ENCODE measurements at regions not wholly inside any gene's neighbourhood (a gene's known extent, or its start where the extent isn't known, plus 50 kb on each side); places are given as distances from the start of the nearest gene placed in this dataset.
"Not testable (repeated sequence)": the region's sequence is repeated elsewhere in the genome, so short reads cannot be mapped to it uniquely, and the experiment has no call there.

DNA sequence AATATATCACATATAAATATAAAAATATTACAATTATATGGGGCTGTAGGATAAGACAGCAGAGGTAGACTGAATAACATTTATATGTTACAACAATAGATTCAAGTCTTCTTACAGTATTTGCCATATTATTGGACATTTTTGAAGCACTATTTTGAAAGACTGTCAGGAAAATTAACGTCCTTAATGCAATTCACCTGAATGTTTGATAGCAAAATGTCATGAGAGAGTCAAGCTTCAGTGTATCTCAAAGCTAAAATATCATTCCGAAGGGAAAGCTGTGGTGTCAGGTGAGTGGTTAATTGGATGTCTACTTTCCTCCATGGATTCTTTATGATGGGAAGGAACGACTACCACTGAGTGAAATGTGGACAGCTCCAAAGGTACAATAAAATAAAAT, 1004.0 kb downstream of the HACE1 start:
- DNase-seq (ENCODE audit: low read depth in 2 of 3, low spot score in 2 of 3): no peak

- DNase-seq (ENCODE audit: low read depth in 2 of 3, low spot score in 2 of 3): no peak
These were observed 1005.7 kb downstream of the HACE1 start for GRCh38 chr6:103854059-103854458.

GRCh38 chr6:103838457-103838856, 1021.3 kb downstream of the HACE1 start:
- no peak for DNase-seq (ENCODE audit: low read depth in 2 of 3, low spot score in 2 of 3)

GRCh38 chr6:103826209-103826608, 1033.5 kb downstream of the HACE1 start:
- DNase-seq (ENCODE audit: low read depth in 2 of 3, low spot score in 2 of 3): no peak

DNA sequence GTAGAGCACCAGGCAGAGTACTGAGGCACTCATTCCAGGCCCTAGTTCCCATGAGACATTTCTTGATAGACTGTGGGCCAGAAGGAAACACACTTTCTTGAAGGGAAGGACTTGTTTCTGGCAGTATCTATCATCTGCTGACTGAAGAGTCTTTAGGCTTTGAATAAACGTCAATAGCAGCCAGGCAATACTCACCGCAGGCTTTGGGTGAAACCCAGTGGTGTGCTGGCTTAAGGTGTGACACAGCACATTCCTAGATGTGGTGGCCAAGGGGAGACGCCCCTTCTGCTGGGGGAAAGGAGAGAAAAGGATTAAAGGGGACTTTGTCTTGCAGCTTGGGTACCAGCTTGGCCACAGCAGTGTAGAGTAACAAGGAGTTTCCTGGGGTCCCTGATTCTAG, 1039.6 kb downstream of the HACE1 start:
- no peak for DNase-seq (ENCODE audit: low read depth in 2 of 3, low spot score in 2 of 3)

- DNase-seq (ENCODE audit: low read depth in 2 of 3, low spot score in 2 of 3): no peak
These were observed 1040.2 kb downstream of the HACE1 start for GRCh38 chr6:103819509-103819908.

DNA sequence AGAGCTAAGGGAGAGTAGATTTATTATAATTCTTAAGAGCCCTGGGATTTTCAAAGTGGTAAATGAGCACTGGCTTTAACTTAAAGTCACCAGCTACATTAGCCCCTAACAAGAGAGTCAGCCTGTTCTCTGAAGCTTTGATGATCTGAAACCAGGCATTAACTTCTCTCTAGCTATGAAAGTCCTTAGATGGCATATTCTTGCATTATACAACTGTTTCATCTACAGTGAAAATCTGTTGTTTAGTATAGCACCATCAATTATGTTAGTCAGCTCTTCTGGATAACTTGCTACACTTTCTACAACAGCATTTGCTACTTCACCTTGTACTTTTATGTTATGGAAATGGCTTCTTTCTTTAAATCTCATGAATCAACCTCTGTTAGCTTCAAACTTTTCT, 1046.7 kb downstream of the HACE1 start:
- DNase-seq (ENCODE audit: low read depth in 2 of 3, low spot score in 2 of 3): no peak

DNA sequence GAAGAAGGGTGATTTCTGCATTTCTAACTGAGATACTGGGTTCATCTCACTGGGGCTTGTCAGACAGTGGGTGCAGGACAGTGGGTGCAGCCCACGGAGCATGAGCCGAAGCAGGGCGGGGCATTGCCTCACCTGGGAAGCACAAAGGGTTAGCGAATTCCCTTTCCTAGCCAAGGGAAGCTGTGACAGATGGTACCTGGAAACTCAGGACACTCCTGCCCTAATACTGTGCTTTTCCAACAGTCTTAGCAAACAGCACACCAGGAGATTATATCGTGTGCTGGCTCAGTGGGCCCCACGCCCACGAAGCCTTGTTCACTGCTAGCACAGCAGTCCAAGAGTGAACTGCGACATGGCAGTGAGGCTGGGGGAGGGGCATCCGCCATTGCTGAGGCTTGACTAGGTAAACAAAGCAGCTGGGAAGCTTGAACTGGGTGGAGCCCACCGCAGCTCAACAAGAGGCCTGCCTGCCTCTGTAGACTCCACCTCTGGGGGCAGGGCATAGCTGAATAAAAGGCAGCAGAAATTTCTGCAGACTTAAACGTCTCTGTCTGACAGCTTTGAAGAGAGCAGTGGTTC, 1057.7 kb downstream of the HACE1 start:
- not testable (repeated sequence) for DNase-seq (ENCODE audit: low read depth in 2 of 3, low spot score in 2 of 3)

- no peak for DNase-seq (ENCODE audit: low read depth in 2 of 3, low spot score in 2 of 3)
These were observed 1059.6 kb downstream of the HACE1 start for GRCh38 chr6:103799971-103800670.

GRCh38 chr6:103798166-103798565, 1061.6 kb downstream of the HACE1 start:
- DNase-seq (ENCODE audit: low read depth in 2 of 3, low spot score in 2 of 3): no peak

GRCh38 chr6:103797738-103798137, 1062.0 kb downstream of the HACE1 start:
- DNase-seq (ENCODE audit: low read depth in 2 of 3, low spot score in 2 of 3): no peak

DNA sequence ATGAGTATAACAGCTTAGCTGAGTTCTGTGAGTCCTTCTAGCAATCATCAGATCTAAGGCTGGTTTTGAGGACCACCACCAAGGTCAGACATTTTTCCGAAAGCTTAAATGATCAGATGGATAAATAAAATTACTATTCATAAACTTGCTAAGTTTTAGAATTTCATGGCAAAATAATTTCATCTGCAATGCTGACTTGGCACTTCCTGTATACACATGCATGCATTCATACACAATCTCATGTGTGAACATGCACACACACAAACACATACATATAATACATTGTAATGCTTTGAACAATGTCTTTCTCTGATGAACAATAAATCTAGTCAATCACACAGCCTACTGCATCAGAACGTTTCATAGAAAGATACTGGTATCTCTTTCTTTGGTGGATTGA, 1068.3 kb downstream of the HACE1 start:
- no peak for DNase-seq (ENCODE audit: low read depth in 2 of 3, low spot score in 2 of 3)

DNA sequence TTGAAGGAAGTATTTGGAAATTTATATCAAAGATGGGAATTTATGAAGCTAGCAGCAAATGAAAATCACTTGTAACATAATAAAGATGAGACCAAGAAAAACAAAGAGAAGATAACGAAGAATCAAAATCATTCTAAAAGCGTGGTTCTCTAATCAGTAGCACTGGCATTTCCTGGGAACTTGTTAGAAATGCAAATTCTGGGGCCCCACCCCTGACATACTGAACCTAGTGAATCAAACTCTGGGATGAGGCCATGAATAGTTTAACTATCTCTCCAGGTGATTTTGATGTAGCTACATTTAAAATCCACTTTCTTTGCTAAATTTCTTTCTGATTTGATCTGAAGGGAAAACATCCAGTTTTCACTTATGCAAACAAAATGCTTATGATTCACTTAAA, 1075.6 kb downstream of the HACE1 start:
- DNase-seq (ENCODE audit: low read depth in 2 of 3, low spot score in 2 of 3): no peak

DNA sequence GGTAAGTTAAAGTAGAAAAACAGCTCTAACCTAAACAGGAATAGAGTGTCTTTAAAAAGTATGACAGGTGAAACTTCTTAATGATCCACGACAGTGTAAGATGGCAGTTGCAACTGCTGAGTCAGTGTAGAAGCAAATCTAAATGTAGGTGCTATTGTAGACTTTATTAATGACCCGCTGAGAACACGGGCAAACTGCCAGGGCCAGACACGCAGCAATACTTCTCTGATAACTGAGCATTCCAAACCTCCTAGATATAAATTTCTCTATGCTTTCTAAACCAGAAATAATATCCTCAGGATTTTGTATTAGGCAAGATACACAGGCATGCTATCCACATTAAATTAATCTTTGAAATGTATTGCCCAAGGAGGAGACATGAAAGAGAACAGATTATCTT, 1076.4 kb downstream of the HACE1 start:
- DNase-seq (ENCODE audit: low read depth in 2 of 3, low spot score in 2 of 3): no peak

GRCh38 chr6:103769431-103769830, 1090.3 kb downstream of the HACE1 start:
- DNase-seq (ENCODE audit: low read depth in 2 of 3, low spot score in 2 of 3): no peak

- no peak for DNase-seq (ENCODE audit: low read depth in 2 of 3, low spot score in 2 of 3)
These were observed 1109.1 kb downstream of the HACE1 start for GRCh38 chr6:103750603-103751002.

DNA sequence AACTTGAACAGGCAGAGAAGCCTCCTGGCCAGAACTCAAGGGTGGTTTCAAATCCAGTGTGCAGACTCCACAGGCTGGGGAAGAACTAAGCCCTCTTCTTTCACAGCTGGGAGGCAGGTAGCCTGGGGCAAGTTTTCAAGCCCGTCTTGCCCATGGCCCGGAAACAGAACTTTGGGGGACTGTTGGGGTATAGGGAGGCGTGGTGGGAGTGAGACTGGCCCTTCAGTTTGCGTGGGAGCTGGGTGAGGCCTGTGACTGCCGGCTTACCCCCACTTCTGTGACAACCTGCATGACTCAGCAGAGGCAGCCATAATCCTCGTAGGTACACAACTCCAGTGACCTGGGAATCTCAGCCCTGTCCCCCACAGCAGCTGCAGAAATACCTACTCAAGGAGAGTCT, 1125.7 kb downstream of the HACE1 start:
- no peak for DNase-seq (ENCODE audit: low read depth in 2 of 3, low spot score in 2 of 3)

DNA sequence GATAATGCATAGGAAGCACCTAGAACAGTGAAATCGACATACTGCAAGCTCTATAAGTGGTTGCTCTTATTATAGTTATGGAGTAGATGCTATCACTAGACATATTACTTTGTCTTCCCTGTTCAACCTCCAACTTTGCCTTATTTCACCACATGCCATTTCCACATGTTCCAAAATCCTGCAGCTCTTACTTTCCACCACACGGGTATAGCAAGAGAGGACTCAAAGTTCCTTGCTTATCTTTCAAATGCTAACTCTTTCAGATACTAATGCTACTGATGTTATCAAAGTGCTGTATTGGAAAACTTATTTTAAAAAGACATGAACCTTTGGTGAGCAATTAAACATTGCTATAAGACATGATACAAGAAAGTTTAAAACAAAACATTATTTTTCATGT, 1130.1 kb downstream of the HACE1 start:
- no peak for DNase-seq (ENCODE audit: low read depth in 2 of 3, low spot score in 2 of 3)

DNA sequence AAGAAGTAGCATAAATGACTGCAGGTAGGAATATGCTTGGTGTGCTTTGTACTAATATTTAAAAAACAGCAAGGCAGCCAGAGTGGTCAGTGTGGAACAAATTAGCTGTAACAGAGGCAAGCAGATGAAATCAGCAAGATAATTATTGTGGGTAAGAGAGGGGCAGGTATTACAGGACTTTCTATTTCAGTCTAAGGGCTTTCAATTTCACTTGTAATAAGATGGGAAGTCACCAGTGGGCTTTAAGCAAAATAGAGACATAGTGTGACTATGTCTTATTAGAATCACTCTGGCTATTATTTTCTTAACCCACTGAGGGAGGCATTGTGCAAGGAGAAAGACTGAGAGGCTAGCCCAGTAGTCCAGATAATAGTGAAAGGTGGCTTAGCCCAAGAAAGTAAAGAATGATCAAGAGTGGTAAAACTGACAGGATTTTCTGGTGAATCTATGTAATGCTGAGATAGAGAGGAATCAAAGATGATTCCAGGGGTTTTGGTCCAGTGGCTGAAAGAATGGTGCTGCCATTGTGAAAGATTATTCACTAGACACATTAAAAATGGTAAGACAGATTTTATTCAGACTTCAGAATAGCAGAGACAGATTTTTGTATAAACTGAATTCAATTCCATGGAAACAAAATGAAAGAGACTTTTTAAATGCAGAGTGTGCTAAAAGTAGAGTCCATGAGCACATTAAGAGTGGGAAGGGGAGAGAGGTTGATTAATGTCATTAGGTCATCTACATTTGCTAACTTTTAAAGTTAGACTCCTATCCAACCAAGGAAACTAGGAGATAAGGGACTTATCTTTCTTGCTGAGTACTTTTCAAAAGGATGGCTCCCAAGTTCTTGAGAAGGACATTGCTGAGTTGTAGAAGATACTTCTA, 1136.0 kb downstream of the HACE1 start:
- DNase-seq (ENCODE audit: low read depth in 2 of 3, low spot score in 2 of 3): no peak

DNA sequence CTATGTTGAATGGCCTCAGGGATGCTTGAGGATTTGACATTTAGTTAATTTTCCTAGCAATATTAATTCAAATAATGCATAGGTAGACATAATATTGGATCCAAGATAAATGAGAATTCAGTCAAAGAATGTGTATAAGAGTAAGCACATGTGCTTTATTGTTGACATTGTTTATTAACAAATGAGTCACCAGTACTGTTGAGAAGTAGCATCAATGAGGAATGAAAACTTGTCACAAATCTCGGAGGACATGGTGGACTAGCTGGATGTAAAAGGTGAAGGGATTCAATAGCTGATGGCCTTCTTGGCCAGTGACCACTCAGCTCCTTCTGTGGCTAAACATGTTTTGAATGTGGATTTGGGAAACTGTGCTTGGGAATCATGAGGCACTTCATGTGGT, 1137.0 kb downstream of the HACE1 start:
- DNase-seq (ENCODE audit: low read depth in 2 of 3, low spot score in 2 of 3): no peak

DNA sequence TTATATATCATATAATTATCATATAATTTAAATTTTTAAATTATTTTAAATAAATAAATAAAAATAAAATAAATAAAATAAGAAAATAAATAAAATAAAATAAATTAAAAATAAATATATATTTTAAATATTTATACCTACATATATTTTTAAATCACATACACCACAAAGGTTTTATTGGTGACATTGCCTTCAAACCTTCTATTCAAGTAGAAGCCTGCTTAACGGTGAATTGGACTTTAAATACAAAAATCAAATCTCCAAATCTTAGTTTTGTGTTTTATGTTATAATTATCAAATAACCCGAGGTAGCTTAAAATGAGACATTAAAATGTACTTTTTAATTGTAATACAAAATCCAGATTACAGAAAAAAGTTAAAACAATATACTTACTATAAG, 1137.8 kb downstream of the HACE1 start:
- DNase-seq (ENCODE audit: low read depth in 2 of 3, low spot score in 2 of 3): no peak

DNA sequence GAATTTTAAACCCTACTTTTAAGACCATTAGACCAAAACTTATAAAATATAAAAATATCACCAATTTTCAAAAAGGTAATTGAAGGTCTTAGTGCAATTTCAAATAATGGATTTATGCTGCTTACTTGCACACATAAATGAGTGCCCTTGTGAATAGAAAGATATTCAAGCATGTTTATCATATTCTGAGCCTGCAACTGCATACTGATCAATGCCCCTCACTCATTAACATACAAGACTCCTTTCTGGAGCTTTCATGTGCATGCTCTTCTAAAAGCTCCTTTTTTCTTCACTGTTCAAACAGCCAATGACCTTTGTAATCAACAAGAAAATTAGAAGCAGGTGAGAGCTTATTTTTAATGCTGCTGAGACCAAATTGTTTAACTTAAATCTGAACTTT, 1139.3 kb downstream of the HACE1 start:
- no peak for DNase-seq (ENCODE audit: low read depth in 2 of 3, low spot score in 2 of 3)
